Panc1 (cell line): ENCODE measurements at regions not wholly inside any gene's neighbourhood (a gene's known extent, or its start where the extent isn't known, plus 50 kb on each side); places are given as distances from the start of the nearest gene placed in this dataset.

ENCODE experiments used
- ATAC-seq: fragments of 200-7000 bp; cut with Tn5 transposase; 2 replicates; pipeline ENCODE4 v1.9.1; 2020; ENCODE audit warnings: mild to moderate bottlenecking, moderate library complexity
- BruUV-seq: library from RNA; stranded (reverse); fragments of 400-500 nt; replicated peaks from 2 replicates; lab custom pipeline; 2021; lab: Mats Ljungman, UMichigan
- CTCF ChIA-PET: fragments of 300-600 bp; sonication (Branson Sonifier 250); formaldehyde crosslinking; loops from one replicate; lab custom pipeline; 2022; ENCODE audit warnings: antibody characterized with exemption; lab: Charles Lee
- POLR2A ChIA-PET: fragments of 300-600 bp; sonication (Branson Sonifier 250); formaldehyde crosslinking; loops from one replicate; lab custom pipeline; 2022; ENCODE audit warnings: antibody characterized with exemption; lab: Charles Lee
- DNase-seq: peaks from one replicate; pipeline ENCODE4 v3.0.0-alpha.2; 2010; ENCODE audit warnings: low read depth, low spot score
- H3K27ac ChIP-seq: 2 replicates; pipeline ENCODE4 v1.5.1; 2011; ENCODE audit warnings: mild to moderate bottlenecking, low read length, inconsistent platforms
- H3K27me3 ChIP-seq: fragments of 200-500 bp; sonication (Bioruptor generic); 2 replicates; pipeline ENCODE4 v1.6.0; 2014; ENCODE audit warnings: low read length, inconsistent platforms; ENCODE audit not compliant: control insufficient read depth, insufficient read depth
- H3K36me3 ChIP-seq: fragments of 200-500 bp; sonication (Bioruptor generic); 2 replicates; pipeline ENCODE4 v1.5.1; 2014; ENCODE audit warnings: inconsistent platforms, mild to moderate bottlenecking, low read length, moderate library complexity; ENCODE audit not compliant: control insufficient read depth, insufficient read depth
- H3K4me1 ChIP-seq: 2 replicates; pipeline ENCODE4 v1.5.1; 2011; ENCODE audit warnings: inconsistent platforms, mild to moderate bottlenecking, low read length, moderate library complexity; ENCODE audit not compliant: control insufficient read depth, insufficient read depth
- H3K4me3 ChIP-seq, 2 experiments: 2 replicates each; pipeline ENCODE4 v1.5.1; 2011 to 2012; ENCODE audit warnings: low read depth in 2 of 2, low read length in 2 of 2, mild to moderate bottlenecking in 2 of 2, inconsistent platforms in 1 of 2, moderate library complexity in 1 of 2
- H3K9me3 ChIP-seq: fragments of 200-500 bp; sonication (Bioruptor generic); 2 replicates; pipeline ENCODE4 v1.5.1; 2014; ENCODE audit warnings: low read depth, mild to moderate bottlenecking, inconsistent platforms, low read length, moderate library complexity; ENCODE audit not compliant: control insufficient read depth, insufficient read depth
- CTCF ChIP-seq: fragments of 450-650 bp; IDR thresholded peaks from 2 replicates; pipeline ENCODE4 v1.5.1; 2017; ENCODE audit warnings: mild to moderate bottlenecking
- POLR2AphosphoS5 ChIP-seq: IDR thresholded peaks from 2 replicates; pipeline ENCODE4 v1.6.1; 2012; ENCODE audit warnings: mild to moderate bottlenecking, low read depth, low read length, moderate library complexity
- REST ChIP-seq, 2 experiments: IDR thresholded peaks; 2 replicates each; pipeline ENCODE4 v1.6.1; 2011 to 2012; ENCODE audit warnings: low read depth in 2 of 2, control low read depth in 1 of 2, low read length in 1 of 2, mild to moderate bottlenecking in 1 of 2, moderate library complexity in 1 of 2; ENCODE audit not compliant: insufficient read depth in 1 of 2
- SIN3A ChIP-seq: IDR thresholded peaks from 2 replicates; pipeline ENCODE4 v1.6.1; 2012; ENCODE audit warnings: low read depth, mild to moderate bottlenecking, low read length, moderate library complexity, borderline replicate concordance; ENCODE audit not compliant: insufficient read depth
- TCF7L2 ChIP-seq: IDR thresholded peaks from 2 replicates; pipeline ENCODE4 v1.6.1; 2011; ENCODE audit warnings: mild to moderate bottlenecking, low read depth, low read length, inconsistent platforms
- in situ Hi-C: cut with HindIII; loops from 2 replicates; pipeline ENCODE4 v1.10.0; 2016; ENCODE audit warnings: low sequenced_read_pairs, low pct_unique_long_range_greater_than_20kb
- intact Hi-C: fragments of 100-400 bp; cut with micrococcal nuclease; formaldehyde crosslinking; loops from one replicate; pipeline ENCODE4 v1.10.0; 2022; ENCODE audit not compliant: unreplicated experiment

GRCh38 chr1:96865731-96866685, 144.4 kb downstream of the PTBP2 start:
- intact Hi-C loops = no loop called here
- no peaks in the 10 kb centered on the region for H3K36me3 ChIP-seq
- CTCF ChIA-PET = no interaction called here
- DNase-seq = no peak
- no peak overlapping the region for H3K4me3 ChIP-seq
- TF ChIP-seq CTCF (no peak), TCF7L2 (no peak), REST (IDR thresholded peaks at IDR 0.05; ENCODE audit: insufficient read depth in 1 of 2, low read depth in 2 of 2, low read length in 1 of 2) (no peak), SIN3A (no peak), POLR2AphosphoS5 (no peak)
- in situ Hi-C loops = no loop called here
- BruUV-seq = no TSS peak
- H3K27me3 ChIP-seq = no peaks in the 10 kb centered on the region
- H3K27ac ChIP-seq = no peak overlapping the region
- POLR2A ChIA-PET = no interaction called here
- ATAC-seq = no peak
- no peaks in the 10 kb centered on the region for H3K9me3 ChIP-seq
- no peaks in the 10 kb centered on the region for H3K4me1 ChIP-seq

- BruUV-seq = no TSS peak
- in situ Hi-C loops (no loop called here), intact Hi-C loops (no loop called here)
- CTCF ChIA-PET = no interaction called here
- Histone ChIP-seq H3K27ac (no peak overlapping the region), H3K9me3 (no peaks in the 10 kb centered on the region), H3K36me3 (no peaks in the 10 kb centered on the region), H3K4me1 (no peaks in the 10 kb centered on the region), H3K4me3 (no peak overlapping the region), H3K27me3 (no peaks in the 10 kb centered on the region)
- no peak for DNase-seq
- TF ChIP-seq TCF7L2 (no peak), POLR2AphosphoS5 (no peak)
- POLR2A ChIA-PET = no interaction called here
- no peak for ATAC-seq
These were observed 151.2 kb downstream of the PTBP2 start for GRCh38 chr1:96872757-96873156.

- no peaks in the 10 kb centered on the region for H3K9me3 ChIP-seq
- CTCF ChIA-PET = no interaction called here
- no TSS peak for BruUV-seq
- H3K36me3 ChIP-seq = no peaks in the 10 kb centered on the region
- ATAC-seq (no peak), DNase-seq (no peak)
- TF ChIP-seq REST (IDR thresholded peaks at IDR 0.05; ENCODE audit: insufficient read depth in 1 of 2, low read depth in 2 of 2, low read length in 1 of 2) (no peak), POLR2AphosphoS5 (no peak), SIN3A (no peak), TCF7L2 (no peak), CTCF (no peak)
- POLR2A ChIA-PET = no interaction called here
- H3K4me3 ChIP-seq = no peak overlapping the region
- intact Hi-C loops (no loop called here), in situ Hi-C loops (no loop called here)
- H3K27me3 ChIP-seq = no peaks in the 10 kb centered on the region
- no peak overlapping the region for H3K27ac ChIP-seq
- no peaks in the 10 kb centered on the region for H3K4me1 ChIP-seq
These were observed 157.1 kb downstream of the PTBP2 start for GRCh38 chr1:96878640-96879039.
